ENCODE measurements at regions not wholly inside any gene's neighbourhood (a gene's known extent, or its start where the extent isn't known, plus 50 kb on each side); places are given as distances from the start of the nearest gene placed in this dataset.
A peak's percentile ranks its signal among the peaks of the same experiment; 100 is the strongest.
"Not testable (repeated sequence)": the region's sequence is repeated elsewhere in the genome, so short reads cannot be mapped to it uniquely, and the experiment has no call there.

GRCh38 chr7:80026766-80027165 is 107.9 kb upstream of the GNAI1 start:
- Histone ChIP-seq H3K36me3 (no peaks in the 10 kb centered on the region), H3K4me1 (ENCODE audit: low read depth) (no peaks in the 10 kb centered on the region), H3K27ac (no peak overlapping the region), H3K4me3 (no peak overlapping the region), H3K9me3 (ENCODE audit: low read depth) (no peaks in the 10 kb centered on the region), H3K27me3 (no peaks in the 10 kb centered on the region)
- no peak for TF ChIP-seq CTCF (IDR thresholded peaks at IDR 0.05; ENCODE audit: low read depth, low read length)
- no peak for DNase-seq (ENCODE audit: low read depth in 1 of 2, low spot score in 1 of 2)

GRCh38 chr7:80020277-80020676 is 114.4 kb upstream of the GNAI1 start:
- H3K9me3 ChIP-seq (ENCODE audit: low read depth); H3K4me1 ChIP-seq (ENCODE audit: low read depth); H3K27me3 ChIP-seq; H3K36me3 ChIP-seq; DNase-seq (ENCODE audit: low read depth in 1 of 2, low spot score in 1 of 2); H3K4me3 ChIP-seq; H3K27ac ChIP-seq: not testable (repeated sequence)

- H3K9me3 ChIP-seq (ENCODE audit: low read depth); H3K27ac ChIP-seq; H3K36me3 ChIP-seq; H3K4me1 ChIP-seq (ENCODE audit: low read depth); H3K27me3 ChIP-seq; H3K4me3 ChIP-seq; DNase-seq (ENCODE audit: low read depth in 1 of 2, low spot score in 1 of 2): not testable (repeated sequence)
Measured at GRCh38 chr7:80019809-80020207, 114.8 kb upstream of the GNAI1 start.

- no peaks in the 10 kb centered on the region for H3K27me3 ChIP-seq
- H3K36me3 ChIP-seq, result no peaks in the 10 kb centered on the region
- peak; percentile 88 for TF ChIP-seq CTCF (IDR thresholded peaks at IDR 0.05; ENCODE audit: low read depth, low read length)
- H3K4me1 ChIP-seq (ENCODE audit: low read depth), result peaks cover 6% of the 10 kb centered on the region
- H3K9me3 ChIP-seq (ENCODE audit: low read depth), result no peaks in the 10 kb centered on the region
- H3K4me3 ChIP-seq, result no peak overlapping the region
- no peak overlapping the region for H3K27ac ChIP-seq
- peak; percentile 73 to 80 for DNase-seq (ENCODE audit: low read depth in 1 of 2, low spot score in 1 of 2)
Measured at GRCh38 chr7:80018941-80019808, 115.5 kb upstream of the GNAI1 start.

- H3K27ac ChIP-seq, result no peak overlapping the region
- H3K9me3 ChIP-seq (ENCODE audit: low read depth), result no peaks in the 10 kb centered on the region
- H3K4me3 ChIP-seq, result no peak overlapping the region
- H3K4me1 ChIP-seq (ENCODE audit: low read depth), result peaks cover 6% of the 10 kb centered on the region
- DNase-seq (ENCODE audit: low read depth in 1 of 2, low spot score in 1 of 2), result no peak
- H3K27me3 ChIP-seq, result no peaks in the 10 kb centered on the region
- H3K36me3 ChIP-seq, result no peaks in the 10 kb centered on the region
- TF ChIP-seq CTCF (IDR thresholded peaks at IDR 0.05; ENCODE audit: low read depth, low read length), result no peak
Measured at GRCh38 chr7:80017101-80017698, 117.4 kb upstream of the GNAI1 start.

GRCh38 chr7:80014511-80014910 is 120.1 kb upstream of the GNAI1 start:
- Histone ChIP-seq H3K9me3 (ENCODE audit: low read depth) (no peaks in the 10 kb centered on the region), H3K27ac (no peak overlapping the region), H3K27me3 (no peaks in the 10 kb centered on the region), H3K36me3 (no peaks in the 10 kb centered on the region), H3K4me3 (no peak overlapping the region), H3K4me1 (ENCODE audit: low read depth) (peaks cover 6% of the 10 kb centered on the region)
- no peak for TF ChIP-seq CTCF (IDR thresholded peaks at IDR 0.05; ENCODE audit: low read depth, low read length)
- DNase-seq (ENCODE audit: low read depth in 1 of 2, low spot score in 1 of 2), result peak in 1 of 2 donors; percentile 62

All from cardiac muscle cell (in vitro differentiated cells and primary cell).